Hematopoietic multipotent progenitor cell treated with erythropoietin and hydrocortisone succinate and interleukin-3 and kit ligand, for 6 days (in vitro differentiated cells): ENCODE measurements at regions not wholly inside any gene's neighbourhood (a gene's known extent, or its start where the extent isn't known, plus 50 kb on each side); places are given as distances from the start of the nearest gene placed in this dataset.
A peak's percentile ranks its signal among the peaks of the same experiment; 100 is the strongest.

Experiments used
- DNase-seq: peaks from one replicate; pipeline ENCODE4 v3.0.0-alpha.2; 2015

GRCh38 chr5:53334431-53334941 is 145.9 kb upstream of the FST start:
- DNase-seq = peak; percentile 7

GRCh38 chr5:53335115-53335514 is 145.3 kb upstream of the FST start:
- peak; percentile 5 for DNase-seq

- no peak for DNase-seq
These were observed 142.6 kb upstream of the FST start for GRCh38 chr5:53337827-53338226.

- no peak for DNase-seq
These were observed 141.5 kb upstream of the FST start for GRCh38 chr5:53338971-53339370.

GRCh38 chr5:53339962-53340540 is 140.4 kb upstream of the FST start:
- DNase-seq = no peak

- no peak for DNase-seq
These were observed 139.3 kb upstream of the FST start for GRCh38 chr5:53340956-53341750.

GRCh38 chr5:53342236-53342635 is 138.2 kb upstream of the FST start:
- no peak for DNase-seq

GRCh38 chr5:53343187-53343586 is 137.2 kb upstream of the FST start:
- no peak for DNase-seq

- DNase-seq = no peak
These were observed 130.1 kb upstream of the FST start for GRCh38 chr5:53350368-53350767.

GRCh38 chr5:53350991-53351770 is 129.2 kb upstream of the FST start:
- no peak for DNase-seq

GRCh38 chr5:53355316-53355715 is 125.1 kb upstream of the FST start:
- no peak for DNase-seq

GRCh38 chr5:53355931-53356330 is 124.5 kb upstream of the FST start:
- DNase-seq = no peak

- no peak for DNase-seq
These were observed 123.0 kb upstream of the FST start for GRCh38 chr5:53357439-53357838.

- DNase-seq = no peak
These were observed 121.6 kb upstream of the FST start for GRCh38 chr5:53358794-53359193.

GRCh38 chr5:53359916-53360517 is 120.4 kb upstream of the FST start:
- no peak for DNase-seq

- no peak for DNase-seq
These were observed 119.6 kb upstream of the FST start for GRCh38 chr5:53360811-53361210.

- no peak for DNase-seq
These were observed 118.7 kb upstream of the FST start for GRCh38 chr5:53361708-53362107.

- no peak for DNase-seq
These were observed 117.9 kb upstream of the FST start for GRCh38 chr5:53362521-53362941.

- DNase-seq = no peak
These were observed 116.4 kb upstream of the FST start for GRCh38 chr5:53364061-53364460.

GRCh38 chr5:53366245-53366644 is 114.2 kb upstream of the FST start:
- DNase-seq = no peak

- no peak for DNase-seq
These were observed 112.7 kb upstream of the FST start for GRCh38 chr5:53367727-53368126.

- DNase-seq = no peak
These were observed 111.9 kb upstream of the FST start for GRCh38 chr5:53368516-53368915.

GRCh38 chr5:53368966-53369605 is 111.3 kb upstream of the FST start:
- no peak for DNase-seq
